GM19023 (cell line): ENCODE measurements at regions not wholly inside any gene's neighbourhood (a gene's known extent, or its start where the extent isn't known, plus 50 kb on each side); places are given as distances from the start of the nearest gene placed in this dataset.

Source experiments
- ATAC-seq: cut with Tn5 transposase; IDR thresholded peaks from one replicate; pipeline ENCODE4 v1.9.1; 2021; ENCODE audit warnings: mild to moderate bottlenecking, moderate library complexity; ENCODE audit not compliant: unreplicated experiment

- no peak for ATAC-seq
These were observed 120.5 kb upstream of the NCOR2 start for GRCh38 chr12:124687917-124688316.

- ATAC-seq: no peak
These were observed 119.9 kb upstream of the NCOR2 start for GRCh38 chr12:124687174-124687902.

GRCh38 chr12:124686370-124687173, 119.2 kb upstream of the NCOR2 start:
- ATAC-seq: no peak

GRCh38 chr12:124685689-124686369, 118.4 kb upstream of the NCOR2 start:
- ATAC-seq: no peak

GRCh38 chr12:124684971-124685688, 117.7 kb upstream of the NCOR2 start:
- ATAC-seq: no peak

- ATAC-seq: no peak
These were observed 117.1 kb upstream of the NCOR2 start for GRCh38 chr12:124684496-124684895.

GRCh38 chr12:124683152-124684124, 116.0 kb upstream of the NCOR2 start:
- no peak for ATAC-seq

GRCh38 chr12:124682425-124683151, 115.2 kb upstream of the NCOR2 start:
- no peak for ATAC-seq

- ATAC-seq: no peak
These were observed 114.5 kb upstream of the NCOR2 start for GRCh38 chr12:124681779-124682391.

- no peak for ATAC-seq
These were observed 113.7 kb upstream of the NCOR2 start for GRCh38 chr12:124680863-124681778.

- ATAC-seq: no peak
These were observed 112.3 kb upstream of the NCOR2 start for GRCh38 chr12:124679533-124680371.

GRCh38 chr12:124679047-124679446, 111.6 kb upstream of the NCOR2 start:
- ATAC-seq: no peak

GRCh38 chr12:124678421-124678893, 111.0 kb upstream of the NCOR2 start:
- ATAC-seq: no peak

- ATAC-seq: no peak
These were observed 110.3 kb upstream of the NCOR2 start for GRCh38 chr12:124677552-124678356.

- ATAC-seq: no peak
These were observed 109.5 kb upstream of the NCOR2 start for GRCh38 chr12:124676714-124677462.
